ENCODE measurements at regions not wholly inside any gene's neighbourhood (a gene's known extent, or its start where the extent isn't known, plus 50 kb on each side); places are given as distances from the start of the nearest gene placed in this dataset.
"Not testable (repeated sequence)": the region's sequence is repeated elsewhere in the genome, so short reads cannot be mapped to it uniquely, and the experiment has no call there.

- DNase-seq (ENCODE audit: low read depth) = not testable (repeated sequence)
These were observed 310.9 kb upstream of the IZUMO3 start for GRCh38 chr9:24856601-24857000.

DNA sequence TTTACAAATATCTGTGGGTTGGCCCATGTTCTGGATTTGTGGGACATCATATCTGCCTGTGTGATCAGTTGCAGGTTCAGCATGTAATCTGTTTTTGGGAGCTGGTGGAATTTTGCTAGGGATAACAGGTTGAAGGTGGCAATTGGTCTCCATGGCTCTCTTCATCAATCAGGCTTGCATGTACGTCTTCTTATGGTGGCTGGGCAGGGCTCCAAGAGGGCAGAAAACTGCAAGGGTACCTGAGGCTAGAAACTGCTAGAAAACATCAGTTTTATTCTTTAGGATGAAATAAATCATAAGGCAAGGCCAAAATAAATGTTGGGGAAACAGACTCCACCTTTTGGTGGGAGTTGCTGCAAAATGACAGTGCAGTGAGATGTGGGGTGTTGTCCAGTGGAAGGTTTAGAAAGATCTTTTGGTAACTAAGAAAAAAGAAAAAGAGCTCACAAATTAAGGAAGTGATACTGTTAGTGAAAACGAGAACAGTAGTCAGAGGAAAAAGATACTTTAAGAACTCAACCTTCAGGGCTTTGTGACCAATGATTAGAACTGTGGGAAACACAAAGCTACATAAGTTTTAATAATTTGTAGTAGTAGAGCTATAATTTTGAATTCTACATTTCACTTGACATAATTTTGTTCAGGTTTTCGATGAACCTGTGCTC, 300.7 kb upstream of the IZUMO3 start:
- no peak for DNase-seq (ENCODE audit: low read depth)

DNA sequence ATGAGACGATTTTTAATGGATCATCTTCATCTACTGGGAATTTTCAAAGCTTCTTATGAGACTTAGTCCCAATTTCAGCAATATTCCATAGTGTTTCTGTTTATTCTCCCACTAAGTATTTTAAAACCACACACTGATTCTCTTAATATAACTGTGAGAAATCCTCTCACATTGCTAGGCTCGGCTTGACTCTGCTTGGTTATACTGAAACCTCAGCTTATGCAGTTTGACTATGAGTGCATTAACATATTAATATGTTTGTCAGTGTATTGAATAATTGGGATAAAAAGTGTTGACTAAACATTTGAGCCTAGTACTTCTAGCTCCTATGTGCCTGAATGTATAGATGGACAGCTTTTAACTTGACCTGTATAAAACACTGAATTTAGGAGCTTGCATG, 298.5 kb upstream of the IZUMO3 start:
- no peak for DNase-seq (ENCODE audit: low read depth)

DNA sequence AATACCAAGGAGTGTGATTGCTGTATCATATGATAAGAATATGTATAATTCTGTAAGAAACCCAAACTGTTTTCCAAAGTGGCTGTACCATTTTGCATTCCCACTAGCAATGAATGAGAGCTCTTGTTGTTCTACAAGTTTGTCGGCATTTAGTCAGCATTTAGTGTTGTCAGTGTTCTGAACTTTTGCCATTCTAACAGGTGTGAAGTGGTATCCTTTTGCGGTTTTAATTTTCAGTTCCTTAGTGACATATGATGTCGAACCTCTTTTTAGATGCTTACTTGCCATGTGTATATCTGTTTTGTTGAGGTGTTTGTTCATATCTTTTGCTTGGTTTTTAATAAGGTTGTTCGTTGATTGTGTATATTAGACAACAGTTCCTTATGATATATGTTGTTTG, 296.3 kb upstream of the IZUMO3 start:
- no peak for DNase-seq (ENCODE audit: low read depth)

DNA sequence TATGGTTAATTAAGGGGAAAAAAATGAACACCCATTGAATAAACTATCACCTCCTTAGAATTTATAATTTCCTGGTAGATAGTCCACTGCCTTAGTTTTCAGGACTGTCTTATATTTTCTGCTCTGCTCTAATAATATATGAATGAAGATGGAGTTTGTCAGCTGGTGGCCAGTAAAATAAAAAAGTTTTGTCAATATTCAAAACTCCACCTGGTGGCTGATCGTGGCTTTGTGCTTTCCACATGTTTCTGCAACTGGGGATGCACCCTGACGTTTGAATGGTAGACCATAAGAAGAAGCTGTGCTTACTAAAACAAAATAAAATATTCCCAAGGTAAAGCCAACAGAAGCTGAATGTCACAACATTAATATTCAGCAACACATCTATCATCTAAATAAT, 286.6 kb upstream of the IZUMO3 start:
- DNase-seq (ENCODE audit: low read depth) = peak; percentile 5

- no peak for DNase-seq (ENCODE audit: low read depth)
These were observed 283.0 kb upstream of the IZUMO3 start for GRCh38 chr9:24828687-24829086.

DNA sequence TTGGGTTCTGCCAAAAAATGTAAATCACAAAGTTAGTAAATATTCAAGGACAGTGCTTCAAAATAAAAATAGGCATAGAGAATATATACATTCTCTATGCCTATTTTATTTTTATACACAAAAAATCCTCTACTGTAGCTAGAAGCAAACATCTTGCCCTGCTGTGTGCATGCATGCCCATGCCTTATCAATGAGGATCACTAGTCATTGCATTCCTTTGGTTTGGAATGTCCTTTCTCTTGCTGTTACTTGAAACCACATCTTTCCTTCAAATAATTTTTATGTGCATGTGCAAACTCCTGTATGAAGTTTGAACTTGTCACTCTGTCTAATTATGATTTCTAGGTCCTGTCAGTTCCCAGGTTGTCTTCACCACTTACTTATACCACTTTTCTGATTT, 278.9 kb upstream of the IZUMO3 start:
- DNase-seq (ENCODE audit: low read depth) = no peak

DNA sequence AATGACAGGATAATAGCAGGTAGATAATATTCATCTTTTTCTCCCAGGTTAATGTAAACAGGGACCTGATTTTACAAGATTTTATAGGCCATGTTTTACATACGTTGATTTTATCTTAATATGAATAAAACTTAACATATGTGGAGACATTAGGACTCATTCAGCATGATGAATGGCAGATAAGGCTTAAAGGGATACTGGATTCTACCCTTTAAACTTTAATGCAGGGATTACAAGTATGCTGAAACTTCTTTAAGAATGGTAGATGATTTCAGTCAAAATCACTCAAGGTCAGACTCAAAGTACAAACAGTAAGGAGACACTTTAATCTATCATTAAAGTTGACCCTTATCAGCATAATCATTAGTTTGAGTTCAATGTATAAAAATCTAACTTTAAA, 274.5 kb upstream of the IZUMO3 start:
- no peak for DNase-seq (ENCODE audit: low read depth)

- DNase-seq (ENCODE audit: low read depth) = no peak
These were observed 272.1 kb upstream of the IZUMO3 start for GRCh38 chr9:24817756-24818155.

- DNase-seq (ENCODE audit: low read depth) = no peak
These were observed 270.3 kb upstream of the IZUMO3 start for GRCh38 chr9:24816006-24816405.

- peak; percentile 5 for DNase-seq (ENCODE audit: low read depth)
These were observed 255.6 kb upstream of the IZUMO3 start for GRCh38 chr9:24801344-24801743.

GRCh38 chr9:24793787-24794186, 248.1 kb upstream of the IZUMO3 start:
- no peak for DNase-seq (ENCODE audit: low read depth)

- no peak for DNase-seq (ENCODE audit: low read depth)
These were observed 230.5 kb upstream of the IZUMO3 start for GRCh38 chr9:24776226-24776625.

DNA sequence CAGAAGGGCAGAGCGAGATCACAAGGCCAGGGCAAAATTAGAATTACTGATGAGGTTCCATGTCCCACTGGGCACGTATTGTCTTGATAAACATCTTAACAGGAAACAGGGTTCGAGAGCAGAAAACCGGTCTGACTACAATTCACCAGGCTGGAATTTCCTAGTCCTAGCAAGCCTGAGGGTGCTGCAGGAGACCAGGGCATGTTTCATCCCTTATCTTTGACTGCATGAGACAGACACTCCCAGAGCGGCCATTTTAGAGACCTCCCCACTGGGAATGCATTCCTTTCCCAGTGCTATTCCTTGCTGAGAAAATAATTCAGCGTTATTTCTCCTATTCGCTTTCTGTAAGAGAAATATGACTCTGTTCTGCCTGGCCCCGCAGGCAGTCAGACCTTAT, 228.5 kb upstream of the IZUMO3 start:
- peak; percentile 0 for DNase-seq (ENCODE audit: low read depth)

DNA sequence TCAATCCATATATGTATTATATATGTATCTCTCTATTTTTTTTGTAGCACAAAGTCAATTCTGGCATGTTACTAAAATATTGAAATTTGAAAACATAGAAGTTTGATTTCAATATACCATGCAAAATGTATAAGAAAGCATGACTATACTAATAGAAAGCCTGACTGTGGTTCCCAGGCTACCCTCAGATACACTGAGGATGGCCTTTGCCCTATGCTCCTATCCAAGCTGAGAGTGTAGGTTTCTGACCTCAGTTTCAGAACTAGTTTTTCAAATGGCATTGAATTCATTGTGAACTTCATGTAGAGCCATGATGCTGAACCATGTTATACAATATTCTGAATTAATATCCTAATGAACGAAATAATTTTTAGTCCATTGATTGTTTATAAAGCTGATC, 220.4 kb upstream of the IZUMO3 start:
- DNase-seq (ENCODE audit: low read depth) = no peak

DNA sequence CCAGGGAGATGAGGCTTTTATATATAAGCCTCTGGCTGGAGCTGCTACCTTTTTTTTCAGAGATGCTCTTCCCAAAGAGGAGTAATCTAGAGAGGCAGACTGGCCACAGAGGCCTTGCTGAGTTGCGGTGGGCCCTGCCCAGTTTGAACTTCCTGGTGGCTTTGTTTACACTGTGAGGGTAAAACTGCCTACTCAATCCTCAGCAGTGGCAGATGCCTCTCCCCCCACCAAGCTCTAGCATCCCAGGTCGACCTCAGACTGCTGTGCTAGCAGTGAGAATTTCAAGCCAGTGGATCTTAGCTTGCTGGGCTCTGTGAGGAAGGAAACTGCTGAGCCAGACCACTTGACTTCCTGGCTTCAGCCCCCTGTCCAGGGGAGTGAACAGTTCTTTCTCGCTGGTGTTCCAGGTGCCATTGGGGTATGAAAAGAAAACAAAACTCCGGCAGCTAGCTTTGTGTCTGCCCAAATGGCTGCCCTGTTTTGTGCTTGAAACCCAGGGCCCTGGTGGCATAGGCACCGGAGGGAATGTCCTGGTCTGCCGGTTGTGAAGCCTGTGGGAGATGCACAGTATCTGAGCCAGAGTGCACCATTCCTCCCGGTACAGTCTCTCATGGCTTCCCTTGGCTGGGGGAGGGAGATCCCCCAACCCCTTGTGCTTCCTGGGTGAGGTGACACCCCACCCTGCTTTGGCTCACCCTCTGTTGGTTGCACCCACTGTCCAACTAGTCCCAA, 219.5 kb upstream of the IZUMO3 start:
- peak; percentile 15 for DNase-seq (ENCODE audit: low read depth)

- no peak for DNase-seq (ENCODE audit: low read depth)
These were observed 192.8 kb upstream of the IZUMO3 start for GRCh38 chr9:24738421-24738961.

DNA sequence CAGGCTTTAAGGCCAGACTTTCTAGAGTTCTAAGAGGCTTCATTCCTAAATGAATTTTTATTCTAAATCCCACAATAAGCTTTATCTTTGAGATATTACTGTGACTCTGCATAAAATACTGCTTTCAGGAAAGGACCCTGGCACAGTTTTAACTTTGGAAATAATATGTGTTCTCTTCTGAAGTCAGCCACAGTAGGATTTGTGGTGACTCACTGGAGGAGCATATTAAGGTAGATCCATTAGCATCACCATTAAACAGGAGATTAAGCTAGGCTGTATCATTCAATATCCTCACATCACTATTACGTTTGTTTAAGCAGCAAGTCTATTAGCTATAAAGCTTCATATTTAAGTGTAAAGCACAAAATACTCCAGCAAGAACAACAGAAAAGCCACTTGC, 186.1 kb upstream of the IZUMO3 start:
- no peak for DNase-seq (ENCODE audit: low read depth)

DNA sequence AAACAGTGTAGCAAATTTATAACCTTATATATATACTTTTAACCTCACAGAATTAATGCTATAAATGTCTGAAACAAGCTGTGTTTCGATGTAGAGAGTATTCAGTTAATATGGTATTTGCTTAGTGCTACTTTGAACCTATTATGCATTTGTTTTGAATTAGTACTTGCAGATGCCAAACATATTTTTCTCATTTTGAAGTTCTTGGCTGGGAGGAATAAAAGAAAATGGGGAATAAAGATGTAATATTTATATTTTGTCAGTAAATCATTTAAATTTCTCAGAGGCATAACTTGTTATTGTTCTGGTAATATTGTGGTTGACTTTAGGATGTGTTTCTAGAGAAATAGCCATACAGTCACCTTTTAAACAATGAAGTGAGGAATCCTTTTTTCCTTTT, 175.9 kb upstream of the IZUMO3 start:
- no peak for DNase-seq (ENCODE audit: low read depth)

DNA sequence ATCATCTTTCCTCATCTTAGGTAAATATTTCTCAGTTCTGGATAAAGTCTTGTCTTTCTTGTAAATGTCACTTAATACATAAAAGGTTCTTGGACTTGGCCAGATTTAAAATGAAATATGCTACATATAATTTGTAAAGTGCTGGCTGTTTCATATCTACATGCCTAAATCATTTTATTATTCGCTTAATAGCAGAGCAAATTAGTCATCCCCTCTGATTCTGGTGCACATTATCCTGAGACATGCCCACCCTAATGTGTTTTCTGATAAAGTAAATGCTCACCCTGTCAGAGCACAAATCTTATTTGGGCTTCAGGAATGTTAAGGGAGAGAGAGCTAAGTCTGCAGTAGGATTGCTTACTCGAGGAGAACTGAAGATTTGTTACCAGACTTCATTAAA, 166.5 kb upstream of the IZUMO3 start:
- no peak for DNase-seq (ENCODE audit: low read depth)

DNA sequence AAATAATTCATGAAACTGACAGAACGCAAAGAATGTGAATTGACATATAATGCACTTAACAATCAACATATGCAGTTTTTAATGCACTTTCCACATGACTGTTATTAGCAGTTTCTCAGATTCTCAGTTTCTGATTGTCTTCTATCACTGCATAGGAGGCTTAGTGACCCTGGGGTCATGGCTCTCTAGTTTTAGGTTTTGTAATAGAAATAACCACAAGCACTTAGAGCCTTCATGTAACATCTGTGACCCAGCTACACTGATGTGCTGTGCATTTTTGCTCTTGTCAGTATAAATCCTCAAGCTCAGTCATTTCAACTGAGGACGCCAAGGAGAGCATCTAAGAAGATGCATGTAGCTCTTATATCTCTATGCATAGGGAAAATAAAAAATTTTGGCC, 163.1 kb upstream of the IZUMO3 start:
- no peak for DNase-seq (ENCODE audit: low read depth)

- DNase-seq (ENCODE audit: low read depth) = peak; percentile 38
These were observed 153.3 kb upstream of the IZUMO3 start for GRCh38 chr9:24698881-24699518.

- no peak for DNase-seq (ENCODE audit: low read depth)
These were observed 126.6 kb upstream of the IZUMO3 start for GRCh38 chr9:24672336-24672735.
